Nephron (organoid): ENCODE measurements at regions not wholly inside any gene's neighbourhood (a gene's known extent, or its start where the extent isn't known, plus 50 kb on each side); places are given as distances from the start of the nearest gene placed in this dataset.

Source experiments
- H3K27ac Mint-ChIP-seq, 3 experiments: 2 replicates each; pipeline ENCODE4 v1.8.0; 2020; ENCODE audit warnings: mixed read lengths in 3 of 3, mild to moderate bottlenecking in 2 of 3, moderate library complexity in 1 of 3
- H3K27me3 Mint-ChIP-seq: 2 replicates; pipeline ENCODE4 v1.8.0; 2021; ENCODE audit warnings: low read depth, mild to moderate bottlenecking, moderate library complexity, mixed read lengths
- H3K36me3 Mint-ChIP-seq: 2 replicates; pipeline ENCODE4 v1.8.0; 2020; ENCODE audit warnings: low read depth, mixed read lengths
- H3K4me1 Mint-ChIP-seq: 2 replicates; pipeline ENCODE4 v1.8.0; 2020; ENCODE audit warnings: mixed read lengths
- H3K4me3 Mint-ChIP-seq, 3 experiments: 2 replicates each; pipeline ENCODE4 v1.8.0; 2020; ENCODE audit warnings: mild to moderate bottlenecking in 3 of 3, mixed read lengths in 3 of 3, moderate library complexity in 2 of 3
- H3K9me3 Mint-ChIP-seq: 2 replicates; pipeline ENCODE4 v1.8.0; 2020; ENCODE audit warnings: mixed read lengths
- TF ChIP-seq, protein P1 (sequence below), 3 experiments: fragments of 200-600 bp; sonication (generic); IDR thresholded peaks; one replicate each; pipeline ENCODE4 v1.5.0; 2021; ENCODE audit warnings: antibody characterized with exemption in 3 of 3; ENCODE audit not compliant: unreplicated experiment in 3 of 3

- Mint-ChIP-seq H3K4me1 (no peaks in the 10 kb centered on the region), H3K36me3 (no peaks in the 10 kb centered on the region), H3K27me3 (no peaks in the 10 kb centered on the region), H3K9me3 (no peaks in the 10 kb centered on the region), H3K4me3 (no peak overlapping the region), H3K27ac (no peak overlapping the region)
- TF ChIP-seq, protein P1, sequence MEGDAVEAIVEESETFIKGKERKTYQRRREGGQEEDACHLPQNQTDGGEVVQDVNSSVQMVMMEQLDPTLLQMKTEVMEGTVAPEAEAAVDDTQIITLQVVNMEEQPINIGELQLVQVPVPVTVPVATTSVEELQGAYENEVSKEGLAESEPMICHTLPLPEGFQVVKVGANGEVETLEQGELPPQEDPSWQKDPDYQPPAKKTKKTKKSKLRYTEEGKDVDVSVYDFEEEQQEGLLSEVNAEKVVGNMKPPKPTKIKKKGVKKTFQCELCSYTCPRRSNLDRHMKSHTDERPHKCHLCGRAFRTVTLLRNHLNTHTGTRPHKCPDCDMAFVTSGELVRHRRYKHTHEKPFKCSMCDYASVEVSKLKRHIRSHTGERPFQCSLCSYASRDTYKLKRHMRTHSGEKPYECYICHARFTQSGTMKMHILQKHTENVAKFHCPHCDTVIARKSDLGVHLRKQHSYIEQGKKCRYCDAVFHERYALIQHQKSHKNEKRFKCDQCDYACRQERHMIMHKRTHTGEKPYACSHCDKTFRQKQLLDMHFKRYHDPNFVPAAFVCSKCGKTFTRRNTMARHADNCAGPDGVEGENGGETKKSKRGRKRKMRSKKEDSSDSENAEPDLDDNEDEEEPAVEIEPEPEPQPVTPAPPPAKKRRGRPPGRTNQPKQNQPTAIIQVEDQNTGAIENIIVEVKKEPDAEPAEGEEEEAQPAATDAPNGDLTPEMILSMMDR (IDR thresholded peaks at IDR 0.05; ENCODE audit: unreplicated experiment in 3 of 3) = no peak
Measured at GRCh38 chr1:237981223-237981622, 90.5 kb upstream of the ZP4 start.

GRCh38 chr1:237976331-237976730, 85.6 kb upstream of the ZP4 start:
- Mint-ChIP-seq H3K36me3 (no peaks in the 10 kb centered on the region), H3K9me3 (no peaks in the 10 kb centered on the region), H3K4me1 (no peaks in the 10 kb centered on the region), H3K4me3 (no peak overlapping the region), H3K27me3 (no peaks in the 10 kb centered on the region), H3K27ac (no peak overlapping the region)
- TF ChIP-seq, protein P1 (IDR thresholded peaks at IDR 0.05; ENCODE audit: unreplicated experiment in 3 of 3) = no peak

GRCh38 chr1:237975903-237976302, 85.2 kb upstream of the ZP4 start:
- TF ChIP-seq, protein P1 (IDR thresholded peaks at IDR 0.05; ENCODE audit: unreplicated experiment in 3 of 3) = no peak
- Mint-ChIP-seq H3K4me3 (no peak overlapping the region), H3K9me3 (no peaks in the 10 kb centered on the region), H3K4me1 (no peaks in the 10 kb centered on the region), H3K27me3 (no peaks in the 10 kb centered on the region), H3K27ac (no peak overlapping the region), H3K36me3 (no peaks in the 10 kb centered on the region)

DNA sequence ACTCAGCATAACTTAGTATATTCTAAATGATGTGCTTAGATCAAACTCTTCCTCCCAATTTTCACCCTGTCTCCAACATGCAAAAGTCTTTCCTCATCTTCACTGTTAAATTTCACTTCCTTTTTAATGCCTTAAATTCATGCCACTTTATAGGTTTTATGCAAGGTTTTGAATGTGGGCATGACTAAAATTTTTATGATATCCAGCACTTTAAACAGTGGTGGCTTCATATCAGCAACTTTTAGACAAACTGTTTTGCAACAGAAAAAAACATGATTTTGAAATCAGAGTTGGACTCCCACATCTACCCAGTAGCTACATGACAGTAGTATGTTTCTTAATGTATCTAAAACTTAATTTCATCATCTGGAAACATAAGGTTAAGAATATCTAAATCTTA, 84.7 kb upstream of the ZP4 start:
- H3K9me3 Mint-ChIP-seq = no peaks in the 10 kb centered on the region

GRCh38 chr1:237972186-237972585, 81.5 kb upstream of the ZP4 start:
- no peaks in the 10 kb centered on the region for H3K9me3 Mint-ChIP-seq
- H3K4me3 Mint-ChIP-seq = no peak overlapping the region
- H3K36me3 Mint-ChIP-seq = no peaks in the 10 kb centered on the region
- no peaks in the 10 kb centered on the region for H3K4me1 Mint-ChIP-seq
- TF ChIP-seq, protein P1 (IDR thresholded peaks at IDR 0.05; ENCODE audit: unreplicated experiment in 3 of 3) = no peak
- no peaks in the 10 kb centered on the region for H3K27me3 Mint-ChIP-seq
- no peak overlapping the region for H3K27ac Mint-ChIP-seq

More for the DNA sequence above, 84.7 kb upstream of the ZP4 start:
- Mint-ChIP-seq H3K27ac (no peak overlapping the region), H3K27me3 (no peaks in the 10 kb centered on the region), H3K36me3 (no peaks in the 10 kb centered on the region), H3K4me1 (no peaks in the 10 kb centered on the region), H3K4me3 (no peak overlapping the region)
- TF ChIP-seq, protein P1 (IDR thresholded peaks at IDR 0.05; ENCODE audit: unreplicated experiment in 3 of 3) = no peak

GRCh38 chr1:237962985-237963384, 72.3 kb upstream of the ZP4 start:
- Mint-ChIP-seq H3K27me3 (no peaks in the 10 kb centered on the region), H3K4me1 (no peaks in the 10 kb centered on the region), H3K36me3 (no peaks in the 10 kb centered on the region), H3K9me3 (no peaks in the 10 kb centered on the region), H3K27ac (no peak overlapping the region), H3K4me3 (no peak overlapping the region)
- TF ChIP-seq, protein P1 (IDR thresholded peaks at IDR 0.05; ENCODE audit: unreplicated experiment in 3 of 3) = no peak
